ENCODE measurements at regions not wholly inside any gene's neighbourhood (a gene's known extent, or its start where the extent isn't known, plus 50 kb on each side); places are given as distances from the start of the nearest gene placed in this dataset.

- no peak for TF ChIP-seq CTCF (IDR thresholded peaks at IDR 0.05 in 2 of 3, conservative IDR thresholded peaks at IDR 0.05 in 1 of 3; ENCODE audit: borderline replicate concordance in 1 of 3, insufficient read depth in 1 of 3, low read depth in 2 of 3, low read length in 2 of 3)
Observed at GRCh38 chr12:42887657-42888056, 298.1 kb upstream of the PRICKLE1 start (continued).

GRCh38 chr12:42886160-42886559 is 296.6 kb upstream of the PRICKLE1 start:
- H3K4me3 ChIP-seq (replicated peaks in 1 of 2; ENCODE audit: low read depth in 1 of 2, low read length in 2 of 2), result no peak overlapping the region
- intact Hi-C loops (cut with micrococcal nuclease), result no loop called here
- no peak overlapping the region for H2AFZ ChIP-seq (ENCODE audit: low read depth, low read length, poor library complexity, severe bottlenecking)
- H3K9ac ChIP-seq (ENCODE audit: low read length), result no peak overlapping the region
- DNase-seq (ENCODE audit: low read depth, low spot score) (no peak), ATAC-seq (no peak)
- H3K4me1 ChIP-seq (ENCODE audit: control insufficient read depth in 1 of 2, insufficient read depth in 2 of 2, low read length in 2 of 2), result no peaks in the 10 kb centered on the region
- H3K27ac ChIP-seq (ENCODE audit: low read depth, low read length), result no peak overlapping the region
- POLR2A ChIA-PET, result no interaction called here
- H3K9me2 ChIP-seq (ENCODE audit: insufficient read depth), result no peaks in the 10 kb centered on the region
- no peaks in the 10 kb centered on the region for H3K36me3 ChIP-seq (ENCODE audit: control insufficient read depth in 1 of 2, insufficient read depth in 2 of 2, low read length in 2 of 2)
- no peaks in the 10 kb centered on the region for H3K27me3 ChIP-seq (ENCODE audit: insufficient read depth, low read length)
- RAD21 ChIA-PET (ENCODE audit: low non-redundant PET in 1 of 2, low total read pairs in 2 of 2, uncharacterized antibody in 2 of 2, unreplicated experiment in 2 of 2), result no interaction called here
- H4K20me1 ChIP-seq (ENCODE audit: insufficient read depth), result no peaks in the 10 kb centered on the region
- no TSS peak for BruUV-seq (replicated peaks)
- CTCF ChIA-PET, result no interaction called here
- TF ChIP-seq MAX (IDR thresholded peaks at IDR 0.05) (no peak), POLR2A (IDR thresholded peaks at IDR 0.05; ENCODE audit: borderline replicate concordance, extremely low read depth, insufficient read depth, insufficient read length) (no peak)
- H3K4me2 ChIP-seq (ENCODE audit: low read length), result no peak overlapping the region
- no peaks in the 10 kb centered on the region for H3K9me3 ChIP-seq (ENCODE audit: control insufficient read depth in 1 of 2, insufficient read depth in 1 of 2, low read depth in 1 of 2, low read length in 2 of 2)
- no peaks in the 10 kb centered on the region for H3K79me2 ChIP-seq (ENCODE audit: insufficient read depth, low read length)

GRCh38 chr12:42885677-42886076 is 296.1 kb upstream of the PRICKLE1 start:
- Histone ChIP-seq H3K4me2 (ENCODE audit: low read length) (no peak overlapping the region), H2AFZ (ENCODE audit: low read depth, low read length, poor library complexity, severe bottlenecking) (no peak overlapping the region), H3K4me1 (ENCODE audit: control insufficient read depth in 1 of 2, insufficient read depth in 2 of 2, low read length in 2 of 2) (no peaks in the 10 kb centered on the region), H3K4me3 (replicated peaks in 1 of 2; ENCODE audit: low read depth in 1 of 2, low read length in 2 of 2) (no peak overlapping the region), H3K27me3 (ENCODE audit: insufficient read depth, low read length) (no peaks in the 10 kb centered on the region), H3K36me3 (ENCODE audit: control insufficient read depth in 1 of 2, insufficient read depth in 2 of 2, low read length in 2 of 2) (no peaks in the 10 kb centered on the region), H3K79me2 (ENCODE audit: insufficient read depth, low read length) (no peaks in the 10 kb centered on the region), H4K20me1 (ENCODE audit: insufficient read depth) (no peaks in the 10 kb centered on the region), H3K9me3 (ENCODE audit: control insufficient read depth in 1 of 2, insufficient read depth in 1 of 2, low read depth in 1 of 2, low read length in 2 of 2) (no peaks in the 10 kb centered on the region), H3K27ac (ENCODE audit: low read depth, low read length) (no peak overlapping the region), H3K9me2 (ENCODE audit: insufficient read depth) (no peaks in the 10 kb centered on the region), H3K9ac (ENCODE audit: low read length) (no peak overlapping the region)
- intact Hi-C loops (cut with micrococcal nuclease), result no loop called here
- BruUV-seq (replicated peaks), result no TSS peak
- DNase-seq (ENCODE audit: low read depth, low spot score) (no peak), ATAC-seq (no peak)
- CTCF ChIA-PET, result no interaction called here
- RAD21 ChIA-PET (ENCODE audit: low non-redundant PET in 1 of 2, low total read pairs in 2 of 2, uncharacterized antibody in 2 of 2, unreplicated experiment in 2 of 2), result no interaction called here
- POLR2A ChIA-PET, result no interaction called here
- TF ChIP-seq CBX3 (IDR thresholded peaks at IDR 0.05; ENCODE audit: low read depth), result no peak
- no peak for TF ChIP-seq ELF1 (IDR thresholded peaks at IDR 0.05; ENCODE audit: borderline replicate concordance, low read depth)
- no peak for TF ChIP-seq RAD21 (IDR thresholded peaks at IDR 0.05; ENCODE audit: low read depth)
- TF ChIP-seq REST (IDR thresholded peaks at IDR 0.05; ENCODE audit: low read depth), result no peak
- TF ChIP-seq SIN3A (IDR thresholded peaks at IDR 0.05; ENCODE audit: low read depth), result no peak
- TF ChIP-seq YY1 (IDR thresholded peaks at IDR 0.05; ENCODE audit: extremely low read depth, insufficient replicate concordance, low read depth, low read length), result no peak
- no peak for TF ChIP-seq MAX (IDR thresholded peaks at IDR 0.05)
- no peak for TF ChIP-seq CTCF (IDR thresholded peaks at IDR 0.05 in 2 of 3, conservative IDR thresholded peaks at IDR 0.05 in 1 of 3; ENCODE audit: borderline replicate concordance in 1 of 3, insufficient read depth in 1 of 3, low read depth in 2 of 3, low read length in 2 of 3)
- TF ChIP-seq ZFX (IDR thresholded peaks at IDR 0.05), result no peak
